OCI-LY1 (cell line): ENCODE measurements at regions not wholly inside any gene's neighbourhood (a gene's known extent, or its start where the extent isn't known, plus 50 kb on each side); places are given as distances from the start of the nearest gene placed in this dataset.

Experiments
- CTCF ChIP-seq: fragments of 200-600 bp; sonication (generic), shearing (Covaris generic); IDR thresholded peaks from 2 replicates; pipeline ENCODE4 v1.5.1; 2017; ENCODE audit warnings: mild to moderate bottlenecking, antibody characterized with exemption, low read length, moderate library complexity, mixed read lengths
- EZH2 ChIP-seq: fragments of 200-600 bp; sonication (generic), shearing (Covaris generic); IDR thresholded peaks from 2 replicates; pipeline ENCODE4 v1.8.0; 2017; ENCODE audit warnings: borderline replicate concordance, mixed run types, mild to moderate bottlenecking, antibody characterized with exemption, low read length, moderate library complexity, mixed read lengths

GRCh38 chr16:85267414-85267945, 155.2 kb upstream of the CIBAR2 start:
- TF ChIP-seq CTCF (no peak), EZH2 (no peak)
